ENCODE measurements at regions not wholly inside any gene's neighbourhood (a gene's known extent, or its start where the extent isn't known, plus 50 kb on each side); places are given as distances from the start of the nearest gene placed in this dataset.
"Not testable (repeated sequence)": the region's sequence is repeated elsewhere in the genome, so short reads cannot be mapped to it uniquely, and the experiment has no call there.

- DNase-seq: no peak
These were observed 86.7 kb upstream of the CTAGE1 start for GRCh38 chr18:22504251-22505030.

DNA sequence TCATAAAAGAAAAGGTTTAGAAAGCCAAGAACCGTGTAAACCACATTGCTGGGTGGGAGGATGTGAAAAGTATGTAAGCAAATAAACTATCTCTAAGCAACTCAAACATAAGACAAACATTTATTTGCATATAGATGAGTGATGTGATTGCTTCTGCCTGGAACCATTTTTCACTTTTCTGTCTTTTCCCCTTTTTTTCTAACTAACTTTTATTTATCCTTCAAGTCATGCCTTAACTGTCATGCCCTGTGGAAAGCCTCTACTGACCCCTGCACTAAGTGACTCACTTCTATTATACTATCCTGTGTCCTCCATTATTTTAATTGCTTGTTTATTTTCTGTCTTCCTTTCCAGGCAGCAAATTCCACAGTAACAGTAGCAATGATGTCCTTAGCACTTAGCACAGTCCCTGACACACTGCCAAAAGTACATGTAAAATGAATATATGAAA lies 87.5 kb upstream of the CTAGE1 start:
- no peak for DNase-seq

- no peak for DNase-seq
These were observed 89.3 kb upstream of the CTAGE1 start for GRCh38 chr18:22507055-22507454.

DNA sequence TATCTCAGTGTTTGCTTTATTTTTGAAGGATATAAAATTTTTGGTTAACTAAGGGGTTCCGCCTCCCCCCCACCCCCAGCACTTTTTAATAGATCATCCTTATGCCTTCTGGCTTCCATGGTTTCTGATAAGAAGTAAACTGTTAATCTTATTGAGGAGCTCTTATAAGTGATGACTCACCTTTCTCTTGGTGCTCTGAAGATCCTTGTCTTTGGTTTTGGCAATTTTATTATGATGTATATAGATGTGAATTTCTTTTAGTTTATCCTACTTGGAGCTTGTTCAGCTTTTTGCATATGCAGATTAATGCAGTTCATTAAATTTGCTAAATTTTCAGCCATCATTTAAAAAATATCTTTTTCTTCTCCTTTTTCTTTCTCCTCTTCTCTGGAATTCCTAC lies 91.7 kb upstream of the CTAGE1 start:
- no peak for DNase-seq

DNA sequence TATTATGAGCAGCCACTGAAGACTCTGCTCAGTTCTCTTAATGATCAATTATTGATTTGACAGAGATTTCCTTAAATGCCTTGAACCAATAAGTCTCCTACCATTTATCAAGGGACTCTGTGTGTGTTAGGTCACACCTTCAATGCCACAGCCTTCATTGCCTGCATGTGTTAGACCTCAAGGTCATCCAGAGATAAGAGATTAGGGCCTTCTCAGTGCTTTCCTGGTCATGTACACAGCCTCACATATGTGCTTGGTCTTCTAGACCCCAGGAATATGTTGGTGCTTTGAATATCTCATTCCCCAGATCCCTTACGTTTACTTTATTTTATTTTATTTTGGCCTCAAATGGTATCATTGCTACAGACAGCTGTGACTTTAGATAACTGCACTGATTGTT lies 93.0 kb upstream of the CTAGE1 start:
- no peak for DNase-seq

- DNase-seq: no peak
These were observed 96.2 kb upstream of the CTAGE1 start for GRCh38 chr18:22513721-22514481.

GRCh38 chr18:22514655-22515054 lies 96.9 kb upstream of the CTAGE1 start:
- DNase-seq: no peak

- DNase-seq: no peak
These were observed 97.5 kb upstream of the CTAGE1 start for GRCh38 chr18:22515250-22515649.

DNA sequence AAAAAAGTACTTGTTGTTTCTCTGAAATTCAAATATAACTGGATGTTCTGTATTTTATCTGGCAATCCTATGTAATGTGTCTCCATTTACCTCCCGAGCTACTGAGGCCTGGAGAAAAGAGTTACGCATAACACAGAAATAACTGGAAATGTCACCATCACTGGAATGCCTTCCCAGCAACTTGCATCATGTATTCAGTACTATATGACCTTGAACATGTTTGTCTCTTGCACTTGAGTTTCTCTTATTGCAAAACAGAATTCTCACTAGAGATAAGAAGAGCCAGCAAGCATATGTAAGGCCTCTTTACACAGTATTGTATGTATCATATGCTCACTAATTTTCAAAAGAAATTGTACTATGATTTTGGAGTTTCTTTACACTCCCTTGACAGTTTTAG lies 99.6 kb upstream of the CTAGE1 start:
- DNase-seq: no peak

- DNase-seq: no peak
These were observed 103.5 kb upstream of the CTAGE1 start for GRCh38 chr18:22521026-22521707.

DNA sequence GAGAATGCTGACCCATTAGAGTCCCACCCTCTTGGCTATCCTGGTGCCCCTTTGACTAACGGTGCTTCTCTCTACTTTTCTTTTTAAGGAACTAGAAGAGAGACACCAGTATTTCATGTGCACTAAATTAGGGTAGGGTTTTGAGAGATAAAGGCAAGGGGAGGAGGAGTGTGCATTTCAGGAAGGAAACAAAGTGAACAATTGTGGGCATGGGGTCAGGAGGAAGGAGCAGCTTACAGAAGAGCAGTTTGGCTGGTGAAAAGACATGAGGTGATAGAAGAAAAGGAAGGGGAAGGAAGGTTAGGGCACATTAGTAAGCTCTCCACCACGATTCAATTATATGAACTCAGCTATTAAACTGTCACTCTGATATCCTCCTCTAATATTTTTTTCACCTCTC lies 105.8 kb upstream of the CTAGE1 start:
- DNase-seq: no peak

- DNase-seq: no peak
These were observed 107.1 kb upstream of the CTAGE1 start for GRCh38 chr18:22524783-22525182.

DNA sequence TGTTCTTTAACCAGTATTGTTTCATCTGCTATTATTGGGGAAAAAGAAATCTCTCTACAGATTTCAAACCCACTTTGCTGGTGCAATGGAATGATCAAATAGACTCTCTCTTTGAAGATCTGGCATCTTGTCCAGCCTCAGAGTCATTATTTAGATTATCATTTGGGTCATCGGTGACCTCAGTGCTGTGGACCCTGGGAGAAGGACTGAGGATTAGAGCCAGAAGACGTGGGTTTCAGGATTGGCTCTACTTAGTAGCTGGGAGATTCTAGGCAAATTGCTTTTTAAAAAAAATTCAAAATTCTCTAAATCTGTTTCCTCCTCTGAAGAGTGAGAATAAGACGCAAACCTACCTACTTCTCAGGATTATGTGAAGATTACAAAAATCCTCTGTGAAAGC lies 107.6 kb upstream of the CTAGE1 start:
- no peak for DNase-seq

DNA sequence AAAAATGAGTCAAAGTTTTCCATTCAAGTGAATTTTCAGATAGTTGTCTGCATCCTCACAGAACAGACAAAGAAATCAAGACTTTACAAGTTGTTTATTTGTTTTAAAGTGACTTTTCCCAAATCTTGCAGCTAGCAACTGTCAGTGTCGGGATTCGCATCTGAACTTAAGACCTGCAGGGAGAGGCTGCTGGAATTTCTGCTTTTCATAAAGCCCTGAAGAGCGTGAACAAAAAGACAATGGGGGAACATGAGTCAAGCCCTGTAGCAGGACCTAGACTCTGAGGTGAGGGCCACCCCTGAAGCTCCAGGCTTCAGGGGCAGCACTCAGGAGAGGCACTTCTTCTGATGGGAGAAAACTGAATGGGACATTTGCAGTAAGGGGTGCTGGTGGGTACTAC lies 108.2 kb upstream of the CTAGE1 start:
- DNase-seq: no peak

- no peak for DNase-seq
These were observed 110.6 kb upstream of the CTAGE1 start for GRCh38 chr18:22528291-22528690.

- not testable (repeated sequence) for DNase-seq
These were observed 117.0 kb upstream of the CTAGE1 start for GRCh38 chr18:22534706-22535105.

DNA sequence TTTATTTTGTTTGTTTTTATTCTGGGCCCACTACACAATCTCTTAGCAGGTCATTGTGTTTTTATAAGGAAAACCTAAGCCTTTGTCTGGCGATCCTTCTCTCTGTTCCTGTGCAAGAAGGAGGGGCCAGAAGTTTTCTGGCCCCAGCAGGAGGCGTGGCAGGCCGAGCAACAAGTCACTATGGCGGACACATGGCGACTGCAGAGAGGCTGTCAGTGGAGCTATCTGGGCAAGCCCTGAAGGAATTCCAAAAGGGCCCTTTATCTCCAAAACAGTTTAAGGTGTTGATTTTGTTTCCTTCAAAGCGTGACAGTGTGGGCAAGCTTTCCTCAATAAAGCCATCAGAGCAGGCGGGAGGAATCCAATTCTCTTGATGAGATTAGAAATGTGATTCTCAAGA lies 118.8 kb upstream of the CTAGE1 start:
- no peak for DNase-seq

DNA sequence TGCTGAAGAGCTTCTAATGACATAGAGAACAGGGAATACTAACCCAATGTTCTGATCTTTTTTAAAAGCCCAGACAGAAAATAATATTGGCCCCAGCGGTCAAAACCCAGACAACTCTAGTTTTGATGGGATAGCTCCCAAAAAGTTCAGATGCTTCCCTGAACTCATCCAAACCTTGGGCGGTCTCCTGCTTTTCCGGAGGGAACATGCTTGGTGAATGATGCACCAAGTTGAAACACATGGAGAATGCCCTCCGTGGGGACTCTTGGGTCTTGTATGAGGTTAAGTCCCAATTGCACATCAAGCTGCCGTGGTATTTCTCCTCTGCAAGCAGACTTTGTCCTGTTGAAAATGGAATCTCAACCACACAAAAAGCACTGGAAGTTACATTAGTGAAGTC lies 120.7 kb upstream of the CTAGE1 start:
- no peak for DNase-seq

DNA sequence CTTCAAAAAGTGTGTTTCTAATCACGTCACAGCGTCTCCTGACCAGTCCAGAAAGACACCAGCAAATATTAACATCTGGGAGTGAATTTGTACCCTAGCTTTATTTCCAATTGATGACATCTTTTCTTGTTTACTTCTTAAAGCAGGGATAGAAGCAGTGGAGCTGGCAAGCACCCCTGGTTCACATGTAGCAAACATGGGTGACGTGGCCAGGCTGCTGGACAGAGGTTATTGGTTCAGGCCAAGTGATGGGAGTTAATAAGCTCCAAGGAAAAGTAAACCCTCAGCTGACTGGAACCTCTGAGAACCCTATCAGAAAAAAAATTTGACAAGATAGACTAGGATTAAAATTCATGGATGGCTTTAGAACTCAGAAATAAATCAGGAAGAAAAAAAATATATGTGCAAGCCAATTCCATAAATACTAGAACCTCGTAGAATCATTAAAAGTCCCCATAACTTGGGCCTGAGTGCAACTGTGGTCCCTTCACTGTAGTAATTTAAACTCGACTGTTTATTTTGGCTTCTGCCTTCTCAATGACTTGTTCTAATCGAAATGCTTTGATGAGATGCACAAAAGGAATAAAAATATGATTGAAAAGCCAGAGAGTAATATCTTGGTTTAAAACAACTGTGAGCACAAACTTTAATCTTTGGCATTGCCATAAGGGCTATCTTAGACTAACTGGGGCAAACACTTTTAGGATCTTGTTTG lies 121.5 kb upstream of the CTAGE1 start:
- DNase-seq: no peak

- DNase-seq: no peak
These were observed 123.5 kb upstream of the CTAGE1 start for GRCh38 chr18:22541232-22541631.

DNA sequence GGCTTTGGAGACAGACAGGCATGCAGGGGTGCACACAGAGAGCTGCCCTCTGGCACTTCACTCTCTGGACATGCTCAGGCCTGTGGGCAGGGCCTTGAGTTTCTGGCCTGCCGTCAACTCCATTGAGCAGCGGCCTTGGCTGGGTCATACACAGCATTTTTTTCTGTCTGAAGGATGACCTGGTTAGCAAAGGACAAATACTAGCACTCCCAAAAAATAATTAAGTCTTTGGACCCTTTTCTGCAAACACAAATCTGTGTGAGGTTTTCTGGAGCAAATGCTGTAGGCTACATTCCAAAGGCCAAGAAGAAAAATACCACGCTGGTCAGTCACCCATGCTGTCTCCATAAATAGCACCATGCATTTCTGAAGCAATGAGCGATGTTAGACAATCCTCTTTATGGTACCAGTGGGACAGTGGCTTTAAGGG lies 124.7 kb upstream of the CTAGE1 start:
- DNase-seq: no peak

DNA sequence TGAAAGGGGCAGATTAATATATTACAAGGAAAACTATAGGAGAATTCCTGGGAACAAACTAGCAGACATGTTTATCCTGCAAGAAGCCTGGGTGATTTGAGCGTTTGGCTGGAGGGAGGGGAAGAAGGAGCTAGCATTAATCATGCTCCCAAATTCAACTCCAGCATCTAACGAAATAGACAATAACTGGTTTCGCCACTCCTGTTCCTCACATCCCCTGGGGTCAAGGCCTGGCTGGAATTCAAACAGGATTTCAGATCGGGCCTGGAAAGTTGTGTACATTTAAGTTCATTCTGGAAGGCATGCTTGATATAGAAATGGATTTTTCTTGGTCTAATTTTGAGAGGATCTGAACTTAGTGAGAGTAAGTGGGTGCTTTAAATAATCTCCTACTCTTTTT lies 126.1 kb upstream of the CTAGE1 start:
- no peak for DNase-seq

DNA sequence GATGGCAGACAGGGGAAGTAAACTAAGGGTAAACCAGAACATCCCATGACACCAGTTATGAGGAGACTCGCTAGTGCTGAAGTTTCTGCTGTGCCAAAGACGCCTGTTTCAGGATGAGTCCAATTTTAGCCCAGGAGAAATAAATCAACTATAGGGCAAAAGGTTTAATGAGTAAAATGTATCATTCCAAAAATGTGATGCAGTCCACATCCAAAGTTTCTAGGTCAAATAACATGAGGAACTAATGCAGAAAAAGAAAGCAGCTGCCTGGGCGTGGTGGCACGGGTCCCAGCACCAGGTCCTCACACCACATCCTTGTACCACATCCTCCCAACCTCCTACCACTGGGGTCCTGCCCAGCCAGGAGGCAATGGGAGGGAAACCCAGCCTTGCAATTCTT lies 126.9 kb upstream of the CTAGE1 start:
- DNase-seq: no peak
